GM21529 (cell line): ENCODE measurements at regions not wholly inside any gene's neighbourhood (a gene's known extent, or its start where the extent isn't known, plus 50 kb on each side); places are given as distances from the start of the nearest gene placed in this dataset.
"Not testable (repeated sequence)": the region's sequence is repeated elsewhere in the genome, so short reads cannot be mapped to it uniquely, and the experiment has no call there.

Experiments used
- ATAC-seq: cut with Tn5 transposase; IDR thresholded peaks from one replicate; pipeline ENCODE4 v1.9.1; 2021; ENCODE audit not compliant: unreplicated experiment

DNA sequence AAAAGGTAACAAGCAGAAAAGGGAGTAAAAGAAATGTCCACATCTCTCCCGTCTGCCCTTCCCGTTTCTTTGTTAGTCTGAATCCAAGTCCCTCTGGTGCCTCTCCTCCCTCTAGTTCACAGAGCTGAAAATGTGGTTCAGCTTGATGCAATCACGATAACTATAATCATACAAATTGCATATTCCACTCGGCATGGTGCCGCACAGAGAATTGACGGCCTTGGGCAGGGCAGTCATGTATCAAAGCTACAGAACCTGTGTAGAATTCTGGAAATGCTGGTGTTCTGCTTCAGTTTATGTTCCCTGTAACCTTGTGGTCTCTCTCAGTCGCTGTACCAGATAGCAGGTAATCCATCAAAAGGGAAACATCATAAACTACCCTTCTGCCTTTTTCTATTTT, 562.9 kb upstream of the CBLB start:
- no peak for ATAC-seq

DNA sequence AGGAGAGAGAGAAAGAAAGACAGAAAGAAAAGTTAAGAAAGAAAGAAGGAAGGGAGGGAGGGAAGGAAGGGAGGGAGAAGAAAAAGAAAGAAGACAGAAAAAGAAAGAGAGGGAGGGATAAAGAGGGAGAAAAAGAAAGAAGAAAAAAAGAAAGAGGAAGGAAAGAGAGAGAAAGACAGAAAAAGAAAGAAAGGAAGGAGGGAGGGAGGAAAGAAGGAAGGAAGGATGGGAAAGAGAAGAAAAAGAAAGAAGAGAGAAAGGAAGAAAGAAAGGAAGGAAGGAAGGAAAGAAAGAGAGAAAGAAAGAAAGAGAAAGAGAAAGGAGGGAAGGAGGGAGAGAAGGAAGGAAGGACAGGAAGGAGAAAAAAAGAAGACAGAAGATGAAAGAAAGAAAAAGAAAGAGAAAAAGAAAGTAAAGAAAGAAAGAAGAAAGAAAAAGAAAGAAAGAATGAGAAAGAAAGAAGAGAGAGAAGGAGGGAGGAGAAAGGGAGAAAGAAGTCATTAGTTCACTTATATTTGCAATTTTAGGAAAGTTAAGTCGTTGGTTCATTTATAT, 567.2 kb upstream of the CBLB start:
- no peak for ATAC-seq

DNA sequence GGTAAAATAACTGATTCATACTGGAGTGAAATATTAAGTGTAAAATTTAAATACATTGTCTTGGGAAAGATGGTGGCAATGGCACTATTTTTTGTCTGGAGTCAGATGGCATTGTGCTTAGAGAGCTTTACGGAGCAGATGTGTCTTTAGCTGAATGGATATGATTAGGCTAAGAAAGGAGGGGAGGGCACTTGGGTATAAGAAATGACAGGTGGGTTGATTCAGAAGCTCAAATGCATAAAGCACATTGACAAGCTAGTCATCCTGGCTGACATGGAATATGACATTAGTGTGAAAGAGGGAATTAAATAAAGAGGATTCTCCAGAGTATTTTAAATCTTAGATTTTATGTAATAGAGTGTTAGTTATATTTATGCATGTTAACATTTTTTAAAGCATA, 570.1 kb upstream of the CBLB start:
- ATAC-seq, result no peak

DNA sequence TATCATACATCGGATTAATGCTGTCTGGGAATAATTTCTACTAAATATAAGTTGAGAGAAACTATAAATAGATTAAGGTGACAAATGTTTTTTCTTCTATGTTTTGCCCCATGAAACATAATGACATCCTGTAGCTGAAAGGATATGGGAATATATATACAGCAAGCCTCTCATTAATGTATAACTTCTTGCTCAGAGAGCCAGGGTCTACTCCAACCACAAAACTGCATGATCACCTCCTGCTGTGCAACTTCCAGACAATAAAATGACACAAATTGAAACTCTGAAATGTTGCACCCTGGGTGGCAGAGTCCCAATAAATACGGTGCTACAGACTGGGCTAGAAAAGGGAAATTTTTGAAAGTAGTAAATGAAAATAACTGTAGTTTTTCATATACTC, 571.9 kb upstream of the CBLB start:
- no peak for ATAC-seq

DNA sequence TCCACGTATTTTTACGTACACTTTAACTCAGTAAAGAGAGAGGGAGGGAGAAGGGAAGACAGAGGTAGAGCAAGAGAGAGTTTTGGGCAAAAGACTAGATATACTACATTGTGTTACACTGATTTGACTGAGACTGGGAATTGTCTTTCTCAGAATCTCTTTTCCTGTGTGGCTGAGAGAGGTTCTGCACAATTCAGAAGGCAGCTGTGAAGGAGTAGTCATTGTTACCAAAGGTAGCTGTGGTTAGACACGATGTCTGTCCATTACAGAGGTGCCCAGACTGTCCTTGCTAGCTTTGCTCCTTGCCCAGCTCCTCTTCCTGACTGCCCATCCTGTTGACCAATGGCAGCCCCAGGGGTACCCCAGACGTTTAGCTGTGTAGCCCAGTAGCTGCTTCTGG, 577.5 kb upstream of the CBLB start:
- no peak for ATAC-seq

- no peak for ATAC-seq
Observed at GRCh38 chr3:106447723-106448301, 579.0 kb upstream of the CBLB start.

GRCh38 chr3:106448372-106448966, 579.7 kb upstream of the CBLB start:
- not testable (repeated sequence) for ATAC-seq

DNA sequence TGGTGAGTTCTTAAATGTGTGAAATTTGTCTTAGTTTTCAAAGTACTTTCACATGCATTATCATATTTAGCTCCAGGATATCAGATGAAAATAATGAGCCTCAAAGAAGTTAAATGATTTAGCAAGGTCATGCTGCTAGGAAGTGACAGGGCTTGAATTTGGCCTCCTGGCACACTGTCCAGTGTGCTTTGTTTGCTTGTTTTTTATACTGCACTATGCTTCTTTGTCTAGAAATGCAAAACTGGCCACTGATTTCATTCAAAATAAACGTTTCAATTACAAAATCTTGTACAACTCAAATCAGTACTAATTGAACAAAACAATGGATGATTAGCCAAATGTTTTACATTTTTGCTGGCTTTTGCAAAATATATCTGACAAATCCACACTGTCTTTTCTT, 583.3 kb upstream of the CBLB start:
- no peak for ATAC-seq

- no peak for ATAC-seq
Observed at GRCh38 chr3:106454497-106454896, 585.7 kb upstream of the CBLB start.

- peak; percentile 94 for ATAC-seq
Observed at GRCh38 chr3:106457281-106458180, 588.7 kb upstream of the CBLB start.

- no peak for ATAC-seq
Observed at GRCh38 chr3:106458952-106459351, 590.1 kb upstream of the CBLB start.

- ATAC-seq, result no peak
Observed at GRCh38 chr3:106466881-106467280, 598.1 kb upstream of the CBLB start.

GRCh38 chr3:106473576-106474475, 605.0 kb upstream of the CBLB start:
- no peak for ATAC-seq

GRCh38 chr3:106482451-106482850, 613.6 kb upstream of the CBLB start:
- ATAC-seq, result no peak

DNA sequence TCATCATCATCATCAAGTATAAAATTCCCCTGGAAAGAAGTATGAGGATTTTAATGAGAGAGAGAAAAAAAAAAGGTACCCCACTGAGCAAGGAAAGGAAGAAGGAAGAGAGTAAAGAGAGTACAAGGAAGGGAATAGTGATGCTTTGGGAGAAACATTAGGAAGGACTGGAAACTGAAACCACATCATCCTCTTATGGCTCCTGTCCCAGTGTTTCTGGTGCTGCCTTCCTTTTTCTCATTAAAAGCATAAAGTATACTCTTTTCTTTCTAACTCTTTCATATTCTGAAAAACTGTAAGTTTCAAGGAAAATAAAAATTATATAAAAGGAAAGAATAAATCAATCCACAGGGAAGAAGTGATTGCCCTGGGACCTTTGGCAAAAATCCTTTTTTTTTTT, 616.4 kb upstream of the CBLB start:
- ATAC-seq, result no peak

DNA sequence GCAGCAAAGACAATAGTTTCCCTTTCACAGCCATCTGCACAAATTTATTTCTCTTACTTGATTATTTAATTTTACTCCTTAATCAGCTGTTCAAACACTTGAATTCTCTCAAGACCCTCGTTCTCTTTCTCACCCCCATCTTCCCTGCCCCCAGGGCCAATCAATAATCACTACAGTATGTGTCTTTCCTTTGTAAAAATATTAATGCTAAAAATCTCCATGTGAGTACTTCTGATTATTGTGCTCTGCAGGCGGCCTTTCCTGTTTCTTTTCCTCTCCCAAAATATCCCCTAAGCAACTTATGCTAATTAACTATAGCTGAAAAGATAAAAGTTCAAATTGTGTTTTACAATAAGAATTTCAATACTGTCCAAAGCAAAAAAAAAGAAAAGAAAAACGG, 617.0 kb upstream of the CBLB start:
- ATAC-seq, result no peak

GRCh38 chr3:106486945-106487639, 618.3 kb upstream of the CBLB start:
- not testable (repeated sequence) for ATAC-seq

- ATAC-seq, result no peak
Observed at GRCh38 chr3:106488331-106488730, 619.5 kb upstream of the CBLB start.

- no peak for ATAC-seq
Observed at GRCh38 chr3:106491796-106492195, 623.0 kb upstream of the CBLB start.

GRCh38 chr3:106508331-106508893, 639.6 kb upstream of the CBLB start:
- no peak for ATAC-seq
